IMR-90 (cell line): ENCODE measurements at regions not wholly inside any gene's neighbourhood (a gene's known extent, or its start where the extent isn't known, plus 50 kb on each side); places are given as distances from the start of the nearest gene placed in this dataset. TPM values are rescaled to one million over a fixed set of nuclear protein-coding genes. Genes with fewer than 3 reads are reported as not detected.

Source experiments
- microRNA-seq, 2 experiments: library from miRNA; stranded (forward) in 1 of 2; unstranded in 1 of 2; fragments of 10-50 nt in 1 of 2; fragments of <30 nt in 1 of 2; gene quantifications in 1 of 2; microRNA quantifications in 1 of 2; one replicate each; pipeline versions ENCODE3 to v1.1.0; 2013 to 2020; ENCODE audit not compliant: insufficient read depth in 1 of 2, insufficient read length in 1 of 2, unreplicated experiment in 1 of 2
- small RNA-seq, 5 experiments: library from RNA; depleted of rRNA; stranded (forward); fragments of <200 nt; gene quantifications; one replicate each; pipeline ENCODE3, GENCODE V24; 2012

Small RNAs in the stretch of these regions (microRNA-seq; reads per million reads assigned to microRNA genes)
- gene MIR1269A (ENCODE audit: insufficient read depth in 1 of 2, insufficient read length in 1 of 2, unreplicated experiment in 1 of 2) (0 to 0.37 reads per million in 2 experiments), gene RNU2-40P (ENCODE audit: insufficient read depth, insufficient read length) (not detected), gene RNU6-699P (ENCODE audit: insufficient read depth, insufficient read length) (not detected)

Small RNAs in the stretch of these regions (small RNA-seq; reads per million reads assigned to genes)
- 0 reads per million in 5 experiments for gene MIR1269A
- gene RNU2-40P, result 0 to 2.4 (median 0.32) reads per million in 5 experiments
- gene RNU6-699P, result 0 reads per million in 5 experiments
